ENCODE measurements at regions not wholly inside any gene's neighbourhood (a gene's known extent, or its start where the extent isn't known, plus 50 kb on each side); places are given as distances from the start of the nearest gene placed in this dataset.
"Not testable (repeated sequence)": the region's sequence is repeated elsewhere in the genome, so short reads cannot be mapped to it uniquely, and the experiment has no call there.

GRCh38 chr18:52183107-52183506 is 156.9 kb upstream of the DCC start:
- no peak for DNase-seq (ENCODE audit: low read depth in 2 of 2)

GRCh38 chr18:52190195-52190594 is 149.8 kb upstream of the DCC start:
- DNase-seq (ENCODE audit: low read depth in 2 of 2): no peak

GRCh38 chr18:52190631-52191030 is 149.4 kb upstream of the DCC start:
- DNase-seq (ENCODE audit: low read depth in 2 of 2): no peak

GRCh38 chr18:52200406-52200805 is 139.6 kb upstream of the DCC start:
- no peak for DNase-seq (ENCODE audit: low read depth in 2 of 2)

- DNase-seq (ENCODE audit: low read depth in 2 of 2): no peak
Measured at GRCh38 chr18:52200921-52201663, 138.9 kb upstream of the DCC start.

- no peak for DNase-seq (ENCODE audit: low read depth in 2 of 2)
Measured at GRCh38 chr18:52208646-52209045, 131.4 kb upstream of the DCC start.

GRCh38 chr18:52216109-52216508 is 123.9 kb upstream of the DCC start:
- DNase-seq (ENCODE audit: low read depth in 2 of 2): no peak

- DNase-seq (ENCODE audit: low read depth in 2 of 2): no peak
Measured at GRCh38 chr18:52216666-52217065, 123.3 kb upstream of the DCC start.

- no peak for DNase-seq (ENCODE audit: low read depth in 2 of 2)
Measured at GRCh38 chr18:52219102-52219501, 120.9 kb upstream of the DCC start.

GRCh38 chr18:52220062-52220591 is 119.9 kb upstream of the DCC start:
- no peak for DNase-seq (ENCODE audit: low read depth in 2 of 2)

GRCh38 chr18:52222211-52222610 is 117.8 kb upstream of the DCC start:
- DNase-seq (ENCODE audit: low read depth in 2 of 2): no peak

- no peak for DNase-seq (ENCODE audit: low read depth in 2 of 2)
Measured at GRCh38 chr18:52227536-52227935, 112.5 kb upstream of the DCC start.

- DNase-seq (ENCODE audit: low read depth in 2 of 2): no peak
Measured at GRCh38 chr18:52228166-52228565, 111.8 kb upstream of the DCC start.

- no peak for DNase-seq (ENCODE audit: low read depth in 2 of 2)
Measured at GRCh38 chr18:52236131-52236530, 103.9 kb upstream of the DCC start.

GRCh38 chr18:52237551-52237950 is 102.4 kb upstream of the DCC start:
- no peak for DNase-seq (ENCODE audit: low read depth in 2 of 2)

- DNase-seq (ENCODE audit: low read depth in 2 of 2): no peak
Measured at GRCh38 chr18:52242711-52243110, 97.3 kb upstream of the DCC start.

- DNase-seq (ENCODE audit: low read depth in 2 of 2): no peak
Measured at GRCh38 chr18:52244658-52245057, 95.3 kb upstream of the DCC start.

- no peak for DNase-seq (ENCODE audit: low read depth in 2 of 2)
Measured at GRCh38 chr18:52254367-52254766, 85.6 kb upstream of the DCC start.

GRCh38 chr18:52257417-52257816 is 82.6 kb upstream of the DCC start:
- DNase-seq (ENCODE audit: low read depth in 2 of 2): not testable (repeated sequence)

GRCh38 chr18:52275817-52276216 is 64.2 kb upstream of the DCC start:
- DNase-seq (ENCODE audit: low read depth in 2 of 2): no peak

GRCh38 chr18:52277785-52278184 is 62.2 kb upstream of the DCC start:
- no peak for DNase-seq (ENCODE audit: low read depth in 2 of 2)

- DNase-seq (ENCODE audit: low read depth in 2 of 2): no peak
Measured at GRCh38 chr18:52278191-52278590, 61.8 kb upstream of the DCC start.

- no peak for DNase-seq (ENCODE audit: low read depth in 2 of 2)
Measured at GRCh38 chr18:52280702-52281101, 59.3 kb upstream of the DCC start.

GRCh38 chr18:52283927-52284326 is 56.1 kb upstream of the DCC start:
- no peak for DNase-seq (ENCODE audit: low read depth in 2 of 2)

Data from stimulated activated CD8-positive, alpha-beta memory T cell treated with anti-CD3 and anti-CD28 coated beads, Interleukin-15, amount 100 ng/mL, for 48 hours (primary cell).